Esophagus squamous epithelium (tissue), 5 donors: ENCODE measurements at regions not wholly inside any gene's neighbourhood (a gene's known extent, or its start where the extent isn't known, plus 50 kb on each side); places are given as distances from the start of the nearest gene placed in this dataset.
"Not testable (repeated sequence)": the region's sequence is repeated elsewhere in the genome, so short reads cannot be mapped to it uniquely, and the experiment has no call there.

ENCODE experiments used
- DNase-seq: peaks from one replicate; lab custom pipeline; 2025; lab: John Stamatoyannopoulos, UW
- H3K27ac ChIP-seq, 4 donors: fragments of 200-600 bp; sonication (generic); one replicate each; pipeline ENCODE4 v1.5.1; 2016 to 2019; ENCODE audit warnings: mild to moderate bottlenecking in 1 of 4
- H3K27me3 ChIP-seq, 4 donors: fragments of 200-600 bp; sonication (generic); 1 replicate in 3 of 4; 2 replicates in 1 of 4; pipeline versions ENCODE4 v1.5.1 to v1.6.0; 2017 to 2021; ENCODE audit warnings: antibody characterized with exemption in 1 of 4
- H3K36me3 ChIP-seq, 3 donors: fragments of 200-600 bp; sonication (generic); one replicate each; pipeline ENCODE4 v1.5.1; 2016 to 2019
- H3K4me1 ChIP-seq, 3 donors: fragments of 200-600 bp; sonication (generic); one replicate each; pipeline ENCODE4 v1.5.1; 2017 to 2019
- H3K4me3 ChIP-seq, 4 donors: fragments of 200-600 bp; sonication (generic); 1 replicate in 3 of 4; 2 replicates in 1 of 4; pipeline ENCODE4 v1.5.1; 2016 to 2019; ENCODE audit warnings: mild to moderate bottlenecking in 2 of 4, moderate library complexity in 1 of 4
- H3K9me3 ChIP-seq, 3 donors: fragments of 200-600 bp; sonication (generic); one replicate each; pipeline ENCODE4 v1.5.1; 2016 to 2019
- POLR2A ChIP-seq, 4 donors: fragments of 450-650 bp; IDR thresholded peaks; one replicate each; pipeline ENCODE4 v1.6.1; 2017; ENCODE audit warnings: antibody characterized with exemption in 4 of 4, mild to moderate bottlenecking in 4 of 4, moderate library complexity in 3 of 4
- WGBS, 2 donors: methylation state at CpG; one replicate each; pipeline ENCODE4 v1.1.5; 2018; 5-methylcytosine and 5-hydroxymethylcytosine counted together
- intact Hi-C: fragments of 100-400 bp; cut with DNase I; formaldehyde crosslinking; loops from one replicate; pipeline ENCODE4 v1.15.0; 2022
- TF ChIP-seq, protein P1 (sequence below), 6 experiments: fragments of 450-650 bp in 4 of 6; fragments of 200-600 bp in 2 of 6; sonication (generic) in 2 of 6; IDR thresholded peaks; one replicate each; pipeline ENCODE4 v1.5.1; 2016 to 2019; ENCODE audit warnings: antibody characterized with exemption in 6 of 6, mild to moderate bottlenecking in 4 of 6, moderate library complexity in 4 of 6
- donor health status: DM: yes; HTN: yes; CAD: no.

DNA sequence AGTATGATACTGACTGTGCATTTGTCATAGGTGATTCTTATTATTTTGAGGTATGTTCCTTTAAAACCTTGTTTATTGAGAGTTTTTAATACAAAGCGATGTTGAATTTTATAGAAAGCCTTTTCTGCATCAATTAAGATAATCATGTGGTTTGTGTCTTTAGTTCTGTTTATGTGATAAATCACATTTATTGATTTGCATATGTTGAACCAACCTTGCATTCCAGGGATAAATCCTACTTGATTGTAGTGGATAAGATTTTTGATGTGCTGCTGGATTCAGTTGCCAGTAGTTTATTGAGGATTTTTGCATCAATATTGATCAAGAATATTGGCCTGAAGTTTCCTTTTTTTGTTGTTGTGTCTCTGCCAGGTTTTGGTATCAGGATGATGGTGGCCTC is 158.0 kb downstream of the CENPF start:
- Histone ChIP-seq H3K4me1 (no peaks in the 10 kb centered on the region), H3K27ac (no peak overlapping the region), H3K9me3 (peaks cover 0 to 40% (median 13%) of the 10 kb centered on the region in 3 donors), H3K4me3 (no peak overlapping the region), H3K36me3 (no peaks in the 10 kb centered on the region), H3K27me3 (no peaks in the 10 kb centered on the region)
- TF ChIP-seq, protein P1, sequence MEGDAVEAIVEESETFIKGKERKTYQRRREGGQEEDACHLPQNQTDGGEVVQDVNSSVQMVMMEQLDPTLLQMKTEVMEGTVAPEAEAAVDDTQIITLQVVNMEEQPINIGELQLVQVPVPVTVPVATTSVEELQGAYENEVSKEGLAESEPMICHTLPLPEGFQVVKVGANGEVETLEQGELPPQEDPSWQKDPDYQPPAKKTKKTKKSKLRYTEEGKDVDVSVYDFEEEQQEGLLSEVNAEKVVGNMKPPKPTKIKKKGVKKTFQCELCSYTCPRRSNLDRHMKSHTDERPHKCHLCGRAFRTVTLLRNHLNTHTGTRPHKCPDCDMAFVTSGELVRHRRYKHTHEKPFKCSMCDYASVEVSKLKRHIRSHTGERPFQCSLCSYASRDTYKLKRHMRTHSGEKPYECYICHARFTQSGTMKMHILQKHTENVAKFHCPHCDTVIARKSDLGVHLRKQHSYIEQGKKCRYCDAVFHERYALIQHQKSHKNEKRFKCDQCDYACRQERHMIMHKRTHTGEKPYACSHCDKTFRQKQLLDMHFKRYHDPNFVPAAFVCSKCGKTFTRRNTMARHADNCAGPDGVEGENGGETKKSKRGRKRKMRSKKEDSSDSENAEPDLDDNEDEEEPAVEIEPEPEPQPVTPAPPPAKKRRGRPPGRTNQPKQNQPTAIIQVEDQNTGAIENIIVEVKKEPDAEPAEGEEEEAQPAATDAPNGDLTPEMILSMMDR (IDR thresholded peaks at IDR 0.05) = no peak
- no peak for TF ChIP-seq POLR2A (IDR thresholded peaks at IDR 0.05)
- no peak for DNase-seq
- 74 to 84% methylated on average over 1 of the region's 1 CpG for WGBS, 2 donors
- intact Hi-C loops = no loop called here

DNA sequence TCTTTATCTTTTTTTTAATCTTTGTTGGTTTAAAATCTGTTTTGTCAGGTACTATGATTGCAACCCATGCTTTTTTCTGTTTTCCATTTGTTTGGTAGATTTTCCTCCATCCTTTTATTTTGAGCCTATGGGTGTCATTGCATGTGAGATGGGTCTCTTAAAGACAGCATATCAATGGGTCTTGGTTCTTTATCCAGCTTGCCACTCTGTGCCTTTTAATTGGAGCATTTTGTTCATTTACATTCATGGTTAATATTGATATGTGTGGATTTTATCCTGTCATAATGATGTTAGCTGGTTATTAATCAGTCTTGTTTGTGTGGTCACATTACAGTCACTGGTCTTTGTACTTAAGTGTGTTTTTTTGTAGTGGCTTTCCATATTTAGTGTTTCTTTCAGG is 159.9 kb downstream of the CENPF start:
- H3K27me3 ChIP-seq = no peaks in the 10 kb centered on the region
- H3K4me1 ChIP-seq = no peaks in the 10 kb centered on the region
- no peak overlapping the region for H3K4me3 ChIP-seq
- H3K36me3 ChIP-seq = no peaks in the 10 kb centered on the region
- TF ChIP-seq, protein P1 (IDR thresholded peaks at IDR 0.05) = no peak
- no peak for TF ChIP-seq POLR2A (IDR thresholded peaks at IDR 0.05)
- peaks cover 0 to 40% (median 13%) of the 10 kb centered on the region in 3 donors for H3K9me3 ChIP-seq
- H3K27ac ChIP-seq = no peak overlapping the region
- no peak for DNase-seq
- intact Hi-C loops = no loop called here

DNA sequence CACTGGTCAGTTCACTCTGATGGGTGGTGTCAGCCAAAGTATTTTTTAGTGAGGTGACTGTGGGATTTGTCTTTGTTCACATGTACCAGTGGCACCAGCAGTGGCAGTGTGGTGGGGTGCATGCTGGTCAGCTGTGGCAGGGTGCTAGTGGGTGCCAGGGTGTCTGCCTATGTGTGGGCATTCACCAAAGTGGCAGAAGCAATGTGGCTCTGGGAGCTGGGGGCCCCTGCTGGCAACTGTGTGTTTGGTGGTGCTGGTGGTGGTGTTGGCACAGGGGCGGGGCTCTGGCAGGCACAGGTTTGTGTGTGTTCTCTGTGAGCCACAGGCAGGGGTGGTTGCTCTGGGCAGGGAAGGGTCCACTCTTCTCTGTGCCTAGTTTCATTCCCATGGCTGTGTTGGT is 161.5 kb downstream of the CENPF start:
- Histone ChIP-seq H3K9me3 (peaks cover 0 to 34% (median 13%) of the 10 kb centered on the region in 3 donors), H3K4me1 (no peaks in the 10 kb centered on the region), H3K27me3 (no peaks in the 10 kb centered on the region), H3K4me3 (no peak overlapping the region), H3K27ac (no peak overlapping the region), H3K36me3 (no peaks in the 10 kb centered on the region)
- WGBS, 2 donors = 0% methylated on average over 1 of the region's 1 CpG; no CpG with 5 or more reads in 1 of the 2 donors
- intact Hi-C loops = no loop called here
- no peak for TF ChIP-seq POLR2A (IDR thresholded peaks at IDR 0.05)
- TF ChIP-seq, protein P1 (IDR thresholded peaks at IDR 0.05) = no peak
- no peak for DNase-seq

GRCh38 chr1:214767221-214767620 is 164.2 kb downstream of the CENPF start:
- peaks cover 0 to 11% (median 6%) of the 10 kb centered on the region in 3 donors for H3K9me3 ChIP-seq
- no peak for DNase-seq
- no peak overlapping the region for H3K27ac ChIP-seq
- no peaks in the 10 kb centered on the region for H3K36me3 ChIP-seq
- H3K4me3 ChIP-seq = no peak overlapping the region
- no peaks in the 10 kb centered on the region for H3K27me3 ChIP-seq
- intact Hi-C loops = no loop called here
- no peaks in the 10 kb centered on the region for H3K4me1 ChIP-seq
- no peak for TF ChIP-seq POLR2A (IDR thresholded peaks at IDR 0.05)
- TF ChIP-seq, protein P1 (IDR thresholded peaks at IDR 0.05) = no peak

GRCh38 chr1:214769666-214770065 is 166.7 kb downstream of the CENPF start:
- H3K4me3 ChIP-seq, H3K9me3 ChIP-seq, H3K27me3 ChIP-seq, intact Hi-C loops, DNase-seq, H3K4me1 ChIP-seq, H3K27ac ChIP-seq, H3K36me3 ChIP-seq: not testable (repeated sequence)

GRCh38 chr1:214777364-214777763 is 174.4 kb downstream of the CENPF start:
- Histone ChIP-seq H3K27me3 (no peaks in the 10 kb centered on the region), H3K27ac (no peak overlapping the region), H3K4me3 (no peak overlapping the region), H3K36me3 (no peaks in the 10 kb centered on the region), H3K4me1 (no peaks in the 10 kb centered on the region), H3K9me3 (no peaks in the 10 kb centered on the region)
- 77 to 100% methylated on average over 3 of the region's 3 CpGs for WGBS, 2 donors
- no peak for DNase-seq
- TF ChIP-seq POLR2A (IDR thresholded peaks at IDR 0.05) = no peak
- TF ChIP-seq, protein P1 (IDR thresholded peaks at IDR 0.05) = no peak
- intact Hi-C loops = no loop called here
